ENCODE measurements at regions not wholly inside any gene's neighbourhood (a gene's known extent, or its start where the extent isn't known, plus 50 kb on each side); places are given as distances from the start of the nearest gene placed in this dataset.

DNA sequence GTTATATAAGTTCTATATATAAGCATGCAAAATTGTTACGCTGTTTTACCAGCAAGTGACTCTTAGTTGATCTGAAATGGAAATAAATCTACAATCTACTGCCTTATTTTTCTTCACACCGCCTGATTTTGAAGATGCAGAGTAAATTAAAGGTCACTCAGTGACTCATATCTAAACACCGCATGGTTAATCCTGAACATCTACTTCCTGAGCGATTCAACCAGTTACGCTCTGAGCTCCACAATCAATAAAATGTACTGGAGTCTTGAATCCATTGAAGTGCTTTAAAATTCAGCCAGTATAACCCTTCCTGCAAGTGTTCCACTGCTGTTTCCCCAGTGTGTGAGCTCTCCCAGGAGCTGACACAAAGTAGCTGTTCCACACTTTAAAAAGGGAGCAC lies 192.8 kb downstream of the SLC7A11 start:
- peak; percentile 28 for DNase-seq (ENCODE audit: low read depth, low spot score)
- peak; percentile 54 for FAIRE-seq
- Histone ChIP-seq H3K79me2 (ENCODE audit: control insufficient read depth, insufficient read depth, low read length) (no peaks in the 10 kb centered on the region), H3K4me2 (ENCODE audit: insufficient read depth, low read length) (peak overlapping the region; percentile 34), H3K4me3 (replicated peaks in 1 of 3; ENCODE audit: insufficient read depth in 1 of 3, low read depth in 1 of 3, low read length in 3 of 3) (no peak overlapping the region), H2AFZ (ENCODE audit: low read depth, low read length) (peak overlapping the region; percentile 74), H4K20me1 (replicated peaks; ENCODE audit: control insufficient read depth, extremely low read depth, insufficient read depth, low read length) (no peaks in the 10 kb centered on the region), H3K36me3 (ENCODE audit: control insufficient read depth in 2 of 2, extremely low read depth in 1 of 2, insufficient read depth in 2 of 2, low read length in 2 of 2) (no peaks in the 10 kb centered on the region), H3K9ac (replicated peaks; ENCODE audit: extremely low read depth, insufficient read depth, low read length) (no peak overlapping the region), H3K9me1 (replicated peaks; ENCODE audit: control insufficient read depth, extremely low read depth, insufficient read depth, low read length) (no peaks in the 10 kb centered on the region), H3K27me3 (ENCODE audit: control insufficient read depth in 2 of 2, insufficient read depth in 2 of 2, low read length in 2 of 2) (no peaks in the 10 kb centered on the region), H3K27ac (ENCODE audit: insufficient read depth, low read depth, low read length) (peak overlapping the region; percentile 39), H3K4me1 (ENCODE audit: control insufficient read depth, extremely low read depth, insufficient read depth, low read length) (peaks cover 36% of the 10 kb centered on the region), H3K9me3 (replicated peaks; ENCODE audit: control insufficient read depth, insufficient read depth, low read length) (no peaks in the 10 kb centered on the region)
- BruUV-seq (replicated peaks), result no TSS peak
- TF ChIP-seq CTCF (IDR thresholded peaks at IDR 0.05; ENCODE audit: extremely low read depth in 1 of 2, insufficient read depth in 1 of 2, low read depth in 1 of 2, low read length in 2 of 2), result no peak
- TF ChIP-seq MAX (IDR thresholded peaks at IDR 0.05; ENCODE audit: insufficient read depth, insufficient read length), result no peak
- no peak for TF ChIP-seq GATA2 (IDR thresholded peaks at IDR 0.05; ENCODE audit: insufficient read depth, insufficient read length, low read depth, low read length)
- TF ChIP-seq JUN (IDR thresholded peaks at IDR 0.05; ENCODE audit: borderline replicate concordance, insufficient read depth, insufficient read length, low read depth), result peak; percentile 37
- no peak for TF ChIP-seq POLR2AphosphoS5 (IDR thresholded peaks at IDR 0.05; ENCODE audit: insufficient read depth, low read depth, low read length)
- TF ChIP-seq EZH2 (IDR thresholded peaks at IDR 0.05; ENCODE audit: borderline replicate concordance, low read depth, low read length, severe bottlenecking), result no peak
- no peak for TF ChIP-seq POLR2A (IDR thresholded peaks at IDR 0.05; ENCODE audit: low read depth, low read length)
- peak; percentile 16 for TF ChIP-seq FOS (IDR thresholded peaks at IDR 0.05; ENCODE audit: borderline replicate concordance, insufficient read depth, low read length)
- TF ChIP-seq MYC (IDR thresholded peaks at IDR 0.05; ENCODE audit: low read depth, low read length), result no peak
- intact Hi-C loops (cut with micrococcal nuclease), result no loop called here
- ChIA-PET CTCF (interaction anchor here (1.3 to 4.0 kb wide), 3 partner anchors 14 to 631 kb away, joined by 3 to 28 read pairs (median 13); no protein-coding TSS in a partner anchor), POLR2A (no interaction called here)
- dilution Hi-C loops (cut with MboI; ENCODE audit: extremely low pct_ligation_motif_present, low sequenced_read_pairs), result no loop called here

All from endothelial cell of umbilical vein (primary cell).